DMS53 (cell line): ENCODE measurements at regions not wholly inside any gene's neighbourhood (a gene's known extent, or its start where the extent isn't known, plus 50 kb on each side); places are given as distances from the start of the nearest gene placed in this dataset.

Experiments used
- DNase-seq: peaks from one replicate; lab custom pipeline; 2025; lab: John Stamatoyannopoulos, UW

- DNase-seq = no peak
Observed at GRCh38 chr11:101211407-101211975, 81.9 kb upstream of the PGR start.

GRCh38 chr11:101202614-101203013 lies 73.0 kb upstream of the PGR start:
- DNase-seq = no peak

DNA sequence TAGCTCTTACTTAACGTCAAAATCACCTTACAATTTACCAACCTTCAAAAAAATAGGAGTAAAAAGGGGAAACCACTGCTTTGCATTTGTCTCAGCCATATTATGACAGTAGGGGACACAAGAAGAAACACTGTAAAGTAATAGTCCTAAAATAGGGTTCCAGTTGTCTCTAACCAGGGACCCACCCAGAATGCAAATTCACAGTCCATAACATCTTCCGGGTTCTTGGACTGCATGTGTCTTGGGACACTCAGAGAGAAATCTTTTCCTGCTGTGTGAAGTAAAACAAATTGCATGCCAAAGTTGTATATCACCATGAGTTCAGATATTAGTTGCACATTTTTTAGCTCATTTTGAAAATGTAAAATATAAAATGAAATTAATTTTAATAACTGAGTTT lies 69.8 kb upstream of the PGR start:
- DNase-seq = no peak

- no peak for DNase-seq
Observed at GRCh38 chr11:101195294-101195693, 65.7 kb upstream of the PGR start.

GRCh38 chr11:101188801-101189200 lies 59.2 kb upstream of the PGR start:
- no peak for DNase-seq

DNA sequence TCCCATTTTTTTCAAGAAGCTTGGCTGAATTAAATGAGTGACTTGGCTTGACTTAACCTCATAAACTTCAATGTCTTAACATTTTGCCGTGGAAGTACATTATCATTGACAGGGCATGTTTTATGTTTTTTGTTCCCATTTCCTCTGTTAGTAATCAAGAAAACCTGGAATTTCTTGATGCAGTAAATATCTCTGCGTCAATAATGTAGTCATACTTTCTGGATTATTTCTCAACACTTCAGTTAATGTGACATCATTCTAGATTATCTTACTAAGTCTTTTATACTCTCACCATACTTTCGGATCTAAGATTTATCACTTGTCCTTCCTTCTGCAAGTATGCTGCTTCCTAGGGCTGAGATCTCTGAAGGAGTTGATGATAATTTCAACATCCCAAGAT lies 58.6 kb upstream of the PGR start:
- no peak for DNase-seq

DNA sequence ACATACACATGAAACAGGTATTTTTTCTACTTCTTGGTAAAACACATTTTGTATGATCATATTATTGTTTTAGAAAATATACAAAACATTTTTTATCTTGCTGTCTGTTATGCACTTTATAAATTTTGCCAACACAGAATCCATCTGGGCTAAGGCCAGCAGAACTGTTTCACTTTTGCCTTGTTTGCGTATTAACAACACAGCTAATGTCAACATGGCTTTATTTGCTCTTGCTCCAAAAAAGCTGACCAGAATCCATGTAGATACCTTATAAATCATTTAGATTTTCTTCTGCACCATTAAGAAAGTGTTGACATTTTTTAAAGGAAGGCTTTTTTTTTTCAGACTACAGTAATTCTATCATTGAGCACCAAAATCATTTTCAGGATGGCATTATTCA lies 58.1 kb upstream of the PGR start:
- peak; percentile 55 for DNase-seq

DNA sequence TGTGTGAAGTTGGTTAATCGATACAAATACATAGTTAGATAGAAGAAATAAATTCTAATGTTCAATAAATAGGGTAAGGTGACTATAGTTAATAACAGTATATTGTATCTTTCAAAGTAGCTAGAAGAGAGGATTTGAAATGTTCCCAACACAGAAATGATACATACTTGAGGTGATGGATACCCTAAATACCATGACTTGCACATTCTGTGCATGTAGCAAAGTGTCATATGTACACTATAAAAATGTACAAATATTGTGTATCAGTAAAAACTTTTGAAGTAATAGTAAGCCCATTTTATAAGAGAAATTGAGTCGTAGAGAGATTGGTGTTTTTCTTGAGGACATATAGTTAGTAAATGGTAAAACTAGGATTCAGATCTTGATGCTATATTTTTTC lies 56.4 kb upstream of the PGR start:
- no peak for DNase-seq

- DNase-seq = no peak
Observed at GRCh38 chr11:101182467-101182866, 52.9 kb upstream of the PGR start.

- no peak for DNase-seq
Observed at GRCh38 chr11:101180481-101180880, 50.9 kb upstream of the PGR start.
